NCI-H526 (cell line): ENCODE measurements at regions not wholly inside any gene's neighbourhood (a gene's known extent, or its start where the extent isn't known, plus 50 kb on each side); places are given as distances from the start of the nearest gene placed in this dataset.
A peak's percentile ranks its signal among the peaks of the same experiment; 100 is the strongest.
"Not testable (repeated sequence)": the region's sequence is repeated elsewhere in the genome, so short reads cannot be mapped to it uniquely, and the experiment has no call there.

Source experiments
- DNase-seq, 2 experiments: peaks; one replicate each; lab custom pipeline; 2025; lab: John Stamatoyannopoulos, UW

DNA sequence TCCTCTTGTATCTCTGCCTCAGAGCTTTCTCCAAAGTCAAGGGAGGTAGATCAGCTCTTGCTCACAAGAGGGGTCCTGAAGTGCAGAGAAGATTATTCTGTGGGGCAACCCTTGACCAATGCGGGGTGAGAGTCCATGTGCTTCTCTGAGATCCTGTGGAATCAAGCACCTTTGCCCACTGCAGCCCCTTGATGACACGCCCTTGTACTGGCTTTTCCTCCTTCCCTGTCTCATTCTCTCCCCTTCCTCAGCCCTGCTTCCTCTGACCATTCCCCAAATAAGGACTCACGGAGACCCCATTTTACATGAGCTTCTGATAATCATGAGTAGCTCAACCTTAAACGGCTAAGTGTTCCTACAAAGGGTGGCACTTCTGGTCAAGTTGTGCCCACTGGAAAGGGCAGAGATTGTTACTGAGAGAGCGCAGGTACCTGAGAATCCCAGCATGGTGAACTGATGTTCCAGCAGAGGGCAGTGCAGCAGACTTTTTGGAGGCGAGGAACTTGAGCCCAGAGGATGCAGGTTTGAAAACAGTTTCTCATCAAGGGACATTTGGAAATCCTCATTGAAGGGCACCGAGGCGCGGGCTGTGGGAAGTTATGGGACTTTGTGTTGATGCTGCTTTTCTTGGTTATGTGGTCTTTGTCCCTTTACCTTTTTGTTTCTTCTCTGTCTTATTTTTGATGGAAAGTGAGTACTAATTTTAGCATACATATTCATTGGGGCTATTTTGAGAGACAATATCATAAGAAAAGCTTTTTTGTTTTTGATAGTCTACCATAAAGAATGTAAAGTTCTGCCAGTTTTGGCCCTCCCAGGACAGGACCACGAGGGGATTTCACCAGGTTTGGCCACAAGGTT is 201.3 kb downstream of the RBM46 start:
- peak; percentile 28 to 67 for DNase-seq

DNA sequence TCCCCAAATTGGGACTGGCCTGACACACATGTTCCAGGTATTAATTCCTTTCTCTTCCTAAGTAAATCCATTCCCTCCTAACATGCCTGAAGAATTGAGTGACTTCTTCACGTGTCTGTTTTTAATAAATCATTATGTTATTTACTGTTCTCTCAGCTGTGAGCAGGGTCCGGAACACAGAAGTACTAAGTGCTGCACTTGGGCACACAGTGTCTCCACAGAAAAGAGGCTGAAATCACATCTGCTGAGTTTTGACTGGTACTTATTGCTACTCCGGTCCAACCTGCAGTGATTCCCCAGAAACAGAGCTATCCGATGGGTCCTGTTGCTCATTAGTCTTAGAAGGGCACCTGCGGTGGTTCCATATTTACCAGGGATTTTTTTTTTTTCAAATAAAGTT is 202.6 kb downstream of the RBM46 start:
- no peak for DNase-seq

DNA sequence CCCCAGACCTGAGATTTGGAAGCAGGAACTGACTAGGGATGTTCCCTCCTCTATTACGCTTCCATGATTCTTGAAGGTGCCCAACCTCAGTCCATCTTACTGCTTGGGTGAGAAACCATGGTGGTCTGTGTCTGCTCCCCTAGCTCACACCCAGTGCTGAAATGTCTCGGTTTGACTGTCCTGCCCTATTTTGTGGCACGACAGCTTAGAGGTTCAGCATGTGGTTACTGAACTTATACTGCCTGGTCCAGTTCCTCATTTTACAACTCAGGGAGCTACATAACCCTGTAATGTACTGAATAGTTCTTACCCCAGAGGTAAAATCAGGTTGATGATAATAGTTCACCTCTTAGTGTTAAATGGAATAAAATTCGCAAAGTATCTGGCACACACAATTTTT is 203.1 kb downstream of the RBM46 start:
- no peak for DNase-seq

DNA sequence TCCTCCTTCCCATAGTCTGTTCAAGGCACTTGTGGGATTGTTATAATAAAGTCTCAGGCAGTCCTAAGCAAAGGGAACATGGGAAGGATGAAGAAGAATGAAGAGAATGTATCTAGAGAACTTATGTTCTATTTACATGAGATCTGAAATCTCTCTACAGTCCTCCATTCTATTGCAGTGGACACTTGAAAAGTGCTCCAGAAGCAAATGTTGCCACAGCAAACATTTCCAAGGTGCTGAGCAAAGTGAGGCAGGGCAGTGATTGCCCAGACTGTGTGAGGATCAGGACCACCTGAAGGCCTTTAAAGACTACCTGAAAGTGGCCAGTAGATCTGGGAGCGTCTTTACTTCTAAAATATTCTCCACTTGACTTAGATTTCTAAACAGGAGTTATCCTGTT is 203.5 kb downstream of the RBM46 start:
- no peak for DNase-seq

DNA sequence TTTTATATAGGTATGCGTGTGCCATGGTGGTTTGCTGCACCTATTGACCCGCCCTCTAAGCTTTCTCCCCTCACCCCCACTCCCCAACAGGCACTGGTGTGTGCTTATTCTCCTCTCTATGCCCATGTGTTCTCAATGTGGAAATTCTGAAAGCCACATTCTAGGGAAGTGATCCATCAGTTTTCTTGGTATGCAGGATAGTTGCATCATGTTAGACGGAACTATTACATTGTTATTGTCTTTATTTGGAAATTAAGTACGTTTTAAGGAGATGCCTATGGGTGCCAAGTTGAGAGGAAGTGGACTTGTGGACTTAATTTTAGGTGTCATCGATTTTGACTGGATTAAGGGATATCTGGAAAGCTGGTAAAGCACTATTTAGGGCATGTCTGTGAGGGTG is 204.6 kb downstream of the RBM46 start:
- DNase-seq: no peak

DNA sequence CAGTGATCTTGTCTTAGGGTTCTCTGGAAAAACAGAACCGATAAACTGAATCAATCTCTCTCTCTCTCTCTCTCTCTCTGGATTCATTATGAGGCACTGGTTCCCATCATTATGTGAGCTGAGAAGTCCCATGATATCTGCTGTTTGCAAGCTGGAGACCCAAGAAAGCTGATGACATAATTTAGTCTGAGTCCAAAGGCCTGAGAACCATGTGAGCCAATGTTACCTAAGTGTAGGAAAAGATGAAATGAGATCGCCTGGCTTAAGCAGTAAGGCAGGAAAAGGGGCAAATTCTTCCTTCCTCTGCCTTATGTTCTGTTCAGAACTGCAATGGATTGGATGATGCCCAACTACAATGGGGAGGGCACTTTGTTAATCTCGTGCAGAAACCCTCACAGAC is 207.4 kb downstream of the RBM46 start:
- DNase-seq: no peak

DNA sequence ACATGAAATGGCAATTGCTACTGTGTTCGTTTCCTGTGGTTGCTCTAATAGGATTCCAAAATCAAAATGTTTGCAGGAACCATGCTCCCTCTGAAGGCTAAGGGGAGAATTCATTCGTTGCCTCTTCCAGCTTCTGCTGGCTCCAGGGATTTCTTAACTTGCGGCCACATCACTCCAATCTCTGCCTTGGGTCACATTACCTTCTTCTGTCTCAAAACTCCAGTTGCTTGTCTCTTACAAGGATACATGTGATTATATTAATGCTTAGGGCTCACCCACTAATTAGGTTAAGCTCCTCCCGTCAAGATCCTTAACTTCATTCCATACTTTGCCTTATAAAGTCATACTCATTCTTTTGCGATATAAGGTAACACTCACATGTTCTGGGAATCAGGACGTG is 208.4 kb downstream of the RBM46 start:
- DNase-seq: no peak

DNA sequence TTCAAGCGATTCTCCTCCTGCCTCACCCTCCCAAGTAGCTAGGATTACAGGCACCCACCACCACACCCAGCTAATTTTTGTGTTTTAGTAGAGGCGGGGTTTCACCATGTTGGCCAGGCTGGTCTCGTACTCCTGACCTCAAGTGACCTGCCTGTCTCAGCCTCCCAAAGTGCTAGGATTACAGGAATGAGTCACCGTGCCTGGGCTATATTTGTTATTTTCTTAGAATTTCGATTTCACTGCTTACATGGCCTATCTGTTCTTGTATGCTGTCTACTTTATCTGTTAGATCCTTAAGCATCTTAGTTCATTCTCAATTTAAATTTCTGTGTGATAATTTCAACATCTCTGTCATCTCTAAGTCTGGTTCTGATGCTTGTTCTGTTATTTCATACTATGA is 210.6 kb upstream of the NPY2R start:
- not testable (repeated sequence) for DNase-seq

DNA sequence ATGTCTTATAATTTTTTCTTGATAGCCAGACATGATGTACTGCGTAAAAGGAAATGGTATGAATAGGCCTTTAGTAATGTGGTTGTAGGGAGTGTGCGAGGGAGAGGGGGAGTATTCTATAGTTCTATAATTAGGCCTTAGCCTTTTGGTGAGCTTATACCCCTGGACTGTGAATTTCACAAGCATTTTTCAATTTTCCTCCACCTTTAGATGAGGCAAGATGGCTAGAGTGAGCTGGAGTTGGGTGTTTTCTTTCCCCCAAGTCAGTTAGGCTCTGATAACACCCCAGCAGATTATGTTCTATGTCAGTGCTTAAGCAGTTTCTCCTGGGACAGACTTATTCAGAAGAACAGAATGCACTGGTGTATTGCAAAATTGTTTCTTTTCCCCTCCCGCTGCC is 210.2 kb upstream of the NPY2R start:
- DNase-seq: no peak

DNA sequence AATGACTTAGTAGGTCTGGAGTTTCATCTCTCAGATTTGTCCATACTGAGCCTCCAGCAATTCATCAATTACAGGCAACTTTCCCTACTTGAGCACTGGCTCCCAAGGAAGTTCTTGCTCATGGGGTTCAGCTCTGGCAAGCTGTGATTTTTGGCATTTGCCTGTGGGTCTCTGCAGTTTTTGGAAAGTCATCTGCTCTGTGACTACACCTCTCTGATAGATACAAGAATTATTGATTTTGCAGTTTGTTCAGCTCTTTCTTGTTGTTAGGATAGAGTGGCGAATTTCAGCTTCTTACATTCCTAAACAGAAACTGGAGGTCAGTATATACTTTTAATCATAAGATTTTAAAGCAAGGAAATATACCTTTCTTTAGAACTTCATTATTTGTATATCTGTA is 209.7 kb upstream of the NPY2R start:
- no peak for DNase-seq

DNA sequence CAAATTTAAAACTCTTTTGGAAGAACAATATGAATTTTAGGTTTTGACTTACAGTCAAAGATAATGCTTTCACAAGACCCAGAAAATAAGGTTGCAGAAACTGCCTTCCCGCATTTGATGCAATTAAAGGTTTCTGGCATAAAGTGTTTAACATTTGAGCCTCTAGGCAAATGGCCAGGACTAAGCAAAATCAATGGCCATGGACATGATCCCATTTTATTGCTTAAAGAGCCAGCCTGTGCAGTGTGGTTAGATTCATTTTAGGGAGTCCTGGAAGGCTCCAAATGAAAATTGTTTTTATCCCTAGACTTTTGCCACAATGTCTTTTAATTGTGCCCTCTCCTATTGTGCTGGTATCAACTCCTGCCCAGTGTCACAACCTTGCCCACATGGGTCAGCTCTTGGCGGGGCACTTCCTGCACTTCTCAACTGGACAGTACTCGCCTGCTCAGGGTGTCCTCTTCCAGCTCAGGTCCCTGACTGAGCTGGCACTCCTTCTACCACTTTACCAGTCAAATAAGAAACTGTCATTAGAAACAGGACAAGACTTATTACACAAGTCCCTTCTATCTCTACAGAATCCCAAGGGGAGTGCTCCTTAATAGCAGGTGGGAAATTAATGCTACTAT is 208.4 kb upstream of the NPY2R start:
- no peak for DNase-seq

DNA sequence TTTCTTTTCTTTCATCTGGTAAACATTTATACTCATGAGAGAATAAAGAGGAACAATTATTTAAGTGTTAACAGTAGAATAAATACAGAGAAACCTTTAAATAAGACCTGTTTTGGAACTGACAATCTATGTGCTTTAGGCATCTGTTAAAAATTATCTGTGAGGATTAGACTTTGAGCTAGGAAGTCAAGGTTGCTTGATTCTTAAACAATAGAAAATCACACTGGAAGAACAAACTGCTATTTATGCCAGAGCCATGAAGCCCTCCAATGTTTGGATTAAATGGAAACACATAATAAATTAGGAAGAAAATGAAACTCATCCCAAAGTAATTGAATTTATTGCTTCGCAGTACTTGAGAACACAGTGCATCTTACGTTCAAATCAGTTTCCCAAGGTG is 207.2 kb upstream of the NPY2R start:
- DNase-seq: no peak

DNA sequence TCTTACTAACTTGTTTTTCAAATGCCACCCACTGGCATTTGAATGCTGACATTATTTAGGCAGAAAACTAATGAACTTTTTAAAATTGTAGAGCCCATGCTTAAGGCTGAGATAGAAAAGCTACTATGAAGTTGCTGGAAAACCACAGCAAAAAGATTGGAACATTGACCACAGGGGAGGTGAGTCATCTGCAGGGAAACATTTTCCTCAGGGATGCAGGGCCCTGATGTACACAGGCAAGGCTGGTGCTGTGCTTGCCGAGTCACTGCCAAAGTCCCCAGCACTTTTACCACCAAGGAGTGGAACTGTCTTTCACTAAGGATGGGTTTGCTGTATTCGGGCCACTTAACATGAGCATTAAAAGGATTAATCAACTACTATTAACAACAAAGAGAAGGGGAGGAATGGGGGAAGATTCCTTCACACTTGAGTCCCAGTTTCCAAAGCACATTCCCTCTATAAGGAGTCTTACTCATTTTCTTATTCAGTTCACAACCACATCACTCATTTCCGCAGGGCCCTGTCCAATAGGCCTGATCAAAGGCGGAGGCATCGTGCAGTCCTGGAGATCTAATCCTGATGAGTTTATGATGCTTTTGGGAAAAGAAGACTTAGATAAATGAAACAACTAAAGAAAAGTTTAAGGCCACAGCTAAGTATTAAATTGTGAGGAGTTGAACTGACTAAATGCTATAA is 202.9 kb upstream of the NPY2R start:
- no peak for DNase-seq

DNA sequence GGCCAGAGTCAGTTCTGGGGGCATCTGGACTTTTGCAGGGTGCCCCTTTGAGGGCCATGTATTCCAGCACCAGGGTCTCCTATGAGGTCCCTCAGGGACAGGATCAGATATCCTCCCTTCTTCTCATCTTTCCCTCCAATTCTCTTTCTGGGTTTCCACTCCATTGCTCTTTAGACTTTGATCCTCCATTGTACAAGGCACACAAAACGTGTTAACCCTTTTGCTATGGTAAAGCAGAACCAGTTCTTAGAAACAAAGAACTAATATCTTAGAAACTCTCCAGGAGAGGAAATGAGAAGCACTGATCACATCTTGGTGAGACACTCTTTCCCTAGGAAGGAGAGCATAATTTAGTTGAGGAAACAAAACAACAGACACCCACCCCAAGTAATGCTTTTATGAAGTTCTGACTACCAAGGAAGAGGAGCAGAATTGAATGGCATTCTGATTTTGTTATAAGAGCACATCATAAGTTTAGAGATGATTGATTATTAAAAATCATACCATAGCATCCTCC is 200.7 kb upstream of the NPY2R start:
- DNase-seq: no peak

DNA sequence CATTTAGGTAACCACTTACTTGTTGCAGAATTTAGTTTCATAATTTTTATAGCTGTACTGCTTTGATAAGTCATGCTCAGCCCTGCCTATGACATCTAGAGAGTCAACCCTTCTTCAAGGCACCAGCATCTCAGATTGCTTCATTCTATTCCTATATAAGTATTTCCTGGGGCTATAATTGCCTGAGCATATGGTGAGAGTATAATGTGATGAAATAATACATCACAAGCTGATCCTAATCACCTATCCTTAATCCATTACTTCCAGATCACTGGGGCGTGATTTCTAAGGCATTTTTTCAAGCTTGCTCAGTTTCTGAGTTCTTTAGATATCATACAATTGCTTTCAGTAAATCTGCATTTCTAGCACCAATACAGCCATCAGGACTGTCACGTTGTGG is 200.0 kb upstream of the NPY2R start:
- DNase-seq: no peak

DNA sequence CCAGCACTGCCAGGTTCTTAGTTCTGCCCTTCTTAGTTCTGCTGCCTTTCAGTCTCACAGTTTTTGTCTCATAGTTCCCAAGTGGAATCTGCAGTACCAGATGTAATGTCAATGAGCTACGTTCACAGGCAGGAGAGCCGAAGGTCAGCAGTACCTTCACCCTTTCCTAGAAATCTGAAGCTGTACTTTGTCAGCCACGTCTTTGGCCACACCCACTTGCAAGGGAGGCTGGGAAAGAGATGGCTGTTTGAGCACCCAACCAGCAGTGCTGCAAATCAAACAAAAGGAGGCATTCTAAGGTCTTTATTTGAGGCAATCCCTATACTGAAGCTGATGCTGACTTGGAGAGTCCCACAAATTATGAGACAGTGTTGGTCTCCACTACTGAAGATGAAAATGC is 199.1 kb upstream of the NPY2R start:
- no peak for DNase-seq

DNA sequence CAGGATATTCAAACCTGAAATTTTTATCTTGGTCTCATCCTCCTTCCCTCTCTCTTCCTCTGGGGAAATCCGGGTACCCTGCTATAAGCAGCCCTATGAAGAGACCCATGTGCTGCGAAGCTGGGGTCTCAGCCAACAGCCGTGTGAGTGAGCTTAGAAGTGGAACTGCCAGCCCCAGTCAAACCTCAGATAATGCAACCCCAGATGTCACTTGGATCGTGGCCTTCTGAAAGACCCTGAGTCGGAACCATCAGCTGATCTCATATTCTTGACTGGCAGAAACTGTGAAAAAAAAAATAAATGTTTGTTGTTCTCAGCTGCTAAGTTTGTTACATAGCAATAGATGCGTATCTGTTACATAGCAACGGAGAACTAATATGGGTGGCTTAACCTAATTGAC is 198.1 kb upstream of the NPY2R start:
- no peak for DNase-seq

DNA sequence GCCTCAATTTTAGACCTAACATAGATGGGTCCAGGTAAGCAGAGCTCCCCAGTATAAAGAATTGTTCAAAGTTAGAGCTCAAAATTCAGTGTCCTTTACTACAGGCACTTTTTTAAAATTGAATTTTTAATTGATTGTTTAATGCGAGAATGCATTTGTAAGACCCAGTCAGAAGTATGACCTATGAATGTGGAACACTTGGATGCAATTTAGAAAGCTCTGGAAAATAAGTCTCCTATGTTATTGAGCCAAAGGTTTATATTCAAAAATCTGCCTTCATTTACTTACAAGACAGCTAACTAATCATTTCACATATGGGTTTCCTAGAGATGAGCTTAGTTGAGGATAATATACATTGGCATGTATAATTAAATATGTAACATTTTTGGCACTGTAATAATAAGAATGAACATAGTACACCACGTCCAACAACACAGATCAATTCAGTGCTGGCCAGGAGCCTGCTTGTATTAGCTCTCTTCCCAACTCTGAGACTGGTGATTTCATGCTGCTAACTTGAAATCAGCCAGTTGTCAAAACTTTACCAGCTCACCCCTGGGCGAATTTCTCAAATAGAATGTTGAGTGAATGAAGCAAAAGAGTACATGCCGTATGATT is 197.2 kb upstream of the NPY2R start:
- DNase-seq: no peak

DNA sequence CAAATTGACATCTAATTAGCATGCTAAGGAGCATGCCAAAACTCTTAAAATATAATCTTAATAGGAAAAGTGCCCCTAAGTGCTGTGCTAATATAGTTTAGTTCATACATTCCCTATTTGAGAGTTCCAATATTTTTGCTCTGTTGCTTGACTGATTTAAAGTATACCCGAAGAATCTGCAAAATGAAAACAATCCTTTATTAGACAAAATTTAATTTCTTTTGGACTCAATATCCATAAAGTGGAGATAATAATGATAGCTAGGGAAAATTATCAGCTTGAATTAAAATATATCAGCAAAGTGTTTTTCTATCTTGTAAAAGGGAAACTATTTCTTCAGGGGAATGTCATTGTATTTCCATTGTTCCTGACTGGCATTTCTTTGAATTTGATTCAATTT is 196.0 kb upstream of the NPY2R start:
- no peak for DNase-seq

DNA sequence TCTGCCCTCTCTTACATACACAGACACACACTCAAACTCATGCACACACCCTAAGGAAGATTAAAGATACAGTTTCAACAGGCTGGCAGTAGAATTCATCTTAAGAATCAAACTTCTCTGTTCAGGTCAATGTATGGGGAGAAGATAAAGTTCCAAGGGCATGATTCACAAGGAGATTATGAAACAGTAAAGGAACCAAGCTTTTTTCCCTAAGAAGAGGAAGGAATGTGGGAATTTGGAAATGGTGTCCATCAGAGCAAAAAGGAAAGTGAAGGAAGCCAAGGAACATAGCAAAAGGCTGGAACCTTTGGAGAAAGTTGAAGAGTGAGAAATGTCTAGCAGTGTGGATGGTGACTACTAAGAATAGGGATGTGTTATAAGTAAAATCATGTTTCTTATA is 191.0 kb upstream of the NPY2R start:
- no peak for DNase-seq

DNA sequence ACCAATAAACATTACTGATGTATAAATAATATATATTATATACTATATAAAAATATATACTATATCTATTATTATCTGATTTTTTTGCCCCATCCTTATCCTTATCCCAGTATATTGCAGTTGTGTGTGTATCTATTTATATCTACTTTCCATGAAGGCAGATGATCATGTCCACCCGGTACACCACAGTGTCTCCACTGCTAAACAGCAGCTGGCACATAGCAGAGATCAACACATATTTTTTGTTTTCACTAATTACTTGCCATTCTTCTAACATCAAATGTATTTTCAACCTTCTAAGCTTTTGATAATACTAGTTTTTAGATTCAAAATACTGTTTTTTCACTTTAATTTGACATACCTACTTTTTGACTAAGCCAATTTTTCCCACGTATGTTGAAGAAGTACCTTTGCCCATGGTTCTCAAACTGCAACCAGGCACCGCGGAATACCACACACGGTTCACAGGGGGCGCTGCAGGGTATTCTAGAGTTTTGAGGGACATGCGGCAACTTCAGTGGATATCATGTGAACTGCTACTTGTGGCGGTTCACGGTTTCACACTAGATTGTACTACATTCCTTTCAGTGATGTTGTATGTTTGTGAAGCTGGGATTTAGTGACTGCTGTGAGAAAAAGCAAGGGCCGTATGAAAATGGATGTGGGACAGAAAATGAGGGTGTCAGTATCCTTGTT is 182.5 kb upstream of the NPY2R start:
- peak; percentile 22 to 69 for DNase-seq

DNA sequence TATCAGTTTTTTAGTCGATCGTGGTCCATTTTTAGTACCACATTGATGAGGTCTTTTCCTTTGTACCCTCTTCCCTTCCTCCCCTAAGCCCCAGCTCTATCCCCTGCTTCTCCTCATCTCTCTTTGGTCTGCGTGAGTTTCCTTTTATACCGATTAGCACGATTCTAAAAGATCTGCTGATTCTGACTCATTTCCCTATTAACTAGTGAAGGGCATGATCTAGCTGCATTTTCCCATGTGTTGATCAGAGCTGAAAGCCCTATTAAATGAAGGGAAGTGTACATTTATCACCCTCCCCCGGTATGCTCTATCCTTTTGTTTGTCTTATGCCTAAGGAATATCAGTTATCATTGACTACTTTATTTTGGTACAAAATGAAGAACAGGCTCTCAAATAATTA is 181.7 kb upstream of the NPY2R start:
- no peak for DNase-seq
